ENCODE measurements at regions not wholly inside any gene's neighbourhood (a gene's known extent, or its start where the extent isn't known, plus 50 kb on each side); places are given as distances from the start of the nearest gene placed in this dataset.

DNA sequence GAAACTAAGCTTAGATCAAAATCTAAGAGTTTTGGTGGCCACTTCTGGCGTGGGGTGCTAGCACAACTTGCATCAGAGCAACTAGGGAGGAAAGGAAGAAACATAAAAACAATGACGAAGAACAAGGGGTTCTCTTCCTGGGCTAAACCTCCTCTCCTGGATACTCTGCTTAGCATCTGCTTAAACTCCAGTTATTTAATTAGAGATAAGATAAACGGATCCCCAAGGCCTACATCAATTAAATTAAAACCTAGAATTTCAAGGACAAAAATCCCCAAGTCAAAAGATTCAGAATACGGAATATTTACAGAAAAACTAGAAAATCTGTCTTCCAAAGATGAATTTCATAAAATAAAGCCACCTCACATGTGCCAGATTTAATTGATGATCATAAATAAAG lies 281.9 kb downstream of the SHOX2 start:
- no peak overlapping the region for H3K9ac ChIP-seq
- TF ChIP-seq EZH2 (IDR thresholded peaks at IDR 0.05; ENCODE audit: insufficient read depth, poor library complexity, severe bottlenecking), result no peak
- no peak for TF ChIP-seq EZH2phosphoT487 (IDR thresholded peaks at IDR 0.05; ENCODE audit: insufficient read depth, low read depth)
- no peak for DNase-seq
- no peaks in the 10 kb centered on the region for H3K27me3 ChIP-seq (replicated peaks; ENCODE audit: insufficient read depth)
- no peaks in the 10 kb centered on the region for H3K9me3 ChIP-seq (ENCODE audit: low read depth)
- no peaks in the 10 kb centered on the region for H3K79me2 ChIP-seq (ENCODE audit: insufficient read depth)
- H3F3A ChIP-seq (ENCODE audit: insufficient read depth), result no peaks in the 10 kb centered on the region
- H3K27ac ChIP-seq, result no peak overlapping the region
- WGBS, 2 experiments (ENCODE audit: low coverage in 1 of 2, low lambda C conversion rate in 2 of 2, missing lambda C conversion rate in 2 of 2), result 72 to 78% methylated on average over 4 of the region's 4 CpGs
- in situ Hi-C loops (cut with MboI), result no loop called here
- no peaks in the 10 kb centered on the region for H3K36me3 ChIP-seq (ENCODE audit: low read depth)
- no peaks in the 10 kb centered on the region for H3K4me1 ChIP-seq (ENCODE audit: insufficient read depth)
- H2AFZ ChIP-seq, result no peak overlapping the region
- no peak overlapping the region for H3K4me2 ChIP-seq (ENCODE audit: unreplicated experiment)
- H3K4me3 ChIP-seq, result no peak overlapping the region
- H4K20me1 ChIP-seq (ENCODE audit: insufficient read depth), result no peaks in the 10 kb centered on the region
- no peaks in the 10 kb centered on the region for H3K9me2 ChIP-seq (ENCODE audit: insufficient read depth)

DNA sequence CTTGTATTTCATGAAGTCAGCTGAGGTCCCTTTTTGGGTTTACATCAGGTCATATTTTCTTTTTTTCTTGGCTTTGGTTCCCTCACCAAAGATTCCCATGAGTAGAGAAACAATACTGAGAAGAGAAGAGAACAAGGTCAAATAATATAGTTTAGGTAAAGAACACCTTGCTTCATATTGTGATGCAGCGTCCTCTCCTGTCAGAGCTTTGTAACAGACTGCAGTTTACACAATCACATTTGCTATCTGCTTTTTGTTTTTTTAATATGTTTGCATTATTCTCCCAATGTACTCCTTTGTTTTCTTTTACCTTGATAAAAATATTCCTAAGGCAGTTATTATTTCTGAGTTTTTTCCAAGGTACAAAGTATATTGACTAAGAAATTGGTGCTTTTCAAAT lies 283.2 kb downstream of the SHOX2 start:
- no peaks in the 10 kb centered on the region for H3K36me3 ChIP-seq (ENCODE audit: low read depth)
- H3K79me2 ChIP-seq (ENCODE audit: insufficient read depth), result no peaks in the 10 kb centered on the region
- no peaks in the 10 kb centered on the region for H3K9me2 ChIP-seq (ENCODE audit: insufficient read depth)
- no peak for DNase-seq
- TF ChIP-seq EZH2 (IDR thresholded peaks at IDR 0.05; ENCODE audit: insufficient read depth, poor library complexity, severe bottlenecking), result no peak
- TF ChIP-seq EZH2phosphoT487 (IDR thresholded peaks at IDR 0.05; ENCODE audit: insufficient read depth, low read depth), result no peak
- no peak overlapping the region for H2AFZ ChIP-seq
- H3K27me3 ChIP-seq (replicated peaks; ENCODE audit: insufficient read depth), result no peaks in the 10 kb centered on the region
- H3K27ac ChIP-seq, result no peak overlapping the region
- 89 to 100% methylated on average over 1 of the region's 1 CpG for WGBS, 2 experiments (ENCODE audit: low coverage in 1 of 2, low lambda C conversion rate in 2 of 2, missing lambda C conversion rate in 2 of 2)
- no peaks in the 10 kb centered on the region for H3K9me3 ChIP-seq (ENCODE audit: low read depth)
- H3K4me2 ChIP-seq (ENCODE audit: unreplicated experiment), result no peak overlapping the region
- in situ Hi-C loops (cut with MboI), result no loop called here
- no peaks in the 10 kb centered on the region for H3K4me1 ChIP-seq (ENCODE audit: insufficient read depth)
- H3K9ac ChIP-seq, result no peak overlapping the region
- H4K20me1 ChIP-seq (ENCODE audit: insufficient read depth), result no peaks in the 10 kb centered on the region
- H3F3A ChIP-seq (ENCODE audit: insufficient read depth), result no peaks in the 10 kb centered on the region
- H3K4me3 ChIP-seq, result no peak overlapping the region

DNA sequence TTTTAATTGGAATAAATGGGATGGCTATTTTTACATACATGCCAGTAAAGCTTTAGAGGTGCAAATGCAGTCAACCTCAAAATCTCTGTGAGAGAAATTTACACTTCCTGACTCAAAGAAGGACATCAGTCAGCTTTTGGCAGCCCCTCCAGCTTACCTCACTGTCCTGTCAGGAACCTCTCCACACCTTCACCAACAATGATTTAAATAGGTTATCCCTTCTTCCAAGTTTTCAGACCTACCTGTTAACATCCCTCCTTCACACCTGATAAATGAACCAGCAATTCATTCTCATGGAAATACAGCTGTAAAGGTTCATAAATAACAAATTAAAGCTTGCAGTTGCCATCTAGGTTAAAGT lies 286.1 kb downstream of the SHOX2 start:
- H3K79me2 ChIP-seq (ENCODE audit: insufficient read depth), result no peaks in the 10 kb centered on the region
- no peak overlapping the region for H3K4me2 ChIP-seq (ENCODE audit: unreplicated experiment)
- no peaks in the 10 kb centered on the region for H3K36me3 ChIP-seq (ENCODE audit: low read depth)
- no peaks in the 10 kb centered on the region for H3F3A ChIP-seq (ENCODE audit: insufficient read depth)
- H3K27me3 ChIP-seq (replicated peaks; ENCODE audit: insufficient read depth), result no peaks in the 10 kb centered on the region
- H4K20me1 ChIP-seq (ENCODE audit: insufficient read depth), result no peaks in the 10 kb centered on the region
- H3K4me3 ChIP-seq, result no peak overlapping the region
- no peak overlapping the region for H3K27ac ChIP-seq
- no peak for TF ChIP-seq EZH2phosphoT487 (IDR thresholded peaks at IDR 0.05; ENCODE audit: insufficient read depth, low read depth)
- no peak for TF ChIP-seq EZH2 (IDR thresholded peaks at IDR 0.05; ENCODE audit: insufficient read depth, poor library complexity, severe bottlenecking)
- H3K9me2 ChIP-seq (ENCODE audit: insufficient read depth), result no peaks in the 10 kb centered on the region
- no peaks in the 10 kb centered on the region for H3K4me1 ChIP-seq (ENCODE audit: insufficient read depth)
- DNase-seq, result no peak
- H3K9ac ChIP-seq, result no peak overlapping the region
- no peaks in the 10 kb centered on the region for H3K9me3 ChIP-seq (ENCODE audit: low read depth)
- in situ Hi-C loops (cut with MboI), result no loop called here
- no peak overlapping the region for H2AFZ ChIP-seq

DNA sequence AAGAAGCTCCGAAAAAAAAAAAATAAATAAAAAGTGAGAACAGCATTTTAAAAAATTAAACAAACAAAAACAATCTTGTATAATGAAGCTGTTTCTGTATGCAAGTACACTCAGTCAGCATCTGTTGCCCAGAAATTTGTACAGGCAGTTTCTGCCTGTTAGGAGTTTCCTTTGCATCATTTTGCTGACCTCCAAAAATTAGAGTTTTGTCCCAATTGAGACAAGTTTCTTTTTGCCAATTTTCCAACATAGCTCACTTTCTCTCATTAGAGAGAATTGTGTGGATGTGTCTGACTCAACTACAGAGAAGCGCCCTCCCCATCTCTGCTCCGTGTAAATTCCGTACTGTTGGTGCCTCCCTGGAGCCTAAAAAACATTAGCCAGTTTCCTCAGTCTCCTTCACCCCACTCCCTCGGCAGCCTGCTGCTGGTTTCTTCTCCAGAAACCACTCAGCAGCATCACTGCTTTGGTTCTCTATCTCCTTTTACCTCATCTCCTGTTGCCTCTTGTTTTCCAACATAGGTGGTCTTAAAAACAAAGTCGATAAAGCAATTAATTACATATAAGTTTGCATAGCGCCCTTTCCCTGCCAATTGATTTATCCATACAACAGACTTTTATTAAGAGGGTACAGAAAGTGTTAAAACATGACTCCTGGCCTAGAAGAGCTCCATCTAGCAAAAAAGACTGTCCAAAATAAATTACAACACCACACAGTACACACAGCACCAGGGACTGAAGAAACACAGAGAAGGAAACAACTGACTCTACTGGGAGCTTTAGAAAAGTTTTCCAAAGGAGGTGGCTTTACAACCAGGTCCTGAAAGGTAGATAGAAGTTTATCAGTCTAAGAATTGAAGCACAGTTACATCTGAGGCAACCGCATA lies 286.7 kb downstream of the SHOX2 start:
- in situ Hi-C loops (cut with MboI), result no loop called here
- H3K9ac ChIP-seq, result no peak overlapping the region
- H3K27ac ChIP-seq, result no peak overlapping the region
- peak; percentile 8 for DNase-seq
- no peaks in the 10 kb centered on the region for H3K79me2 ChIP-seq (ENCODE audit: insufficient read depth)
- H3F3A ChIP-seq (ENCODE audit: insufficient read depth), result no peaks in the 10 kb centered on the region
- no peaks in the 10 kb centered on the region for H3K36me3 ChIP-seq (ENCODE audit: low read depth)
- no peaks in the 10 kb centered on the region for H3K4me1 ChIP-seq (ENCODE audit: insufficient read depth)
- TF ChIP-seq EZH2 (IDR thresholded peaks at IDR 0.05; ENCODE audit: insufficient read depth, poor library complexity, severe bottlenecking), result no peak
- no peak for TF ChIP-seq EZH2phosphoT487 (IDR thresholded peaks at IDR 0.05; ENCODE audit: insufficient read depth, low read depth)
- H3K27me3 ChIP-seq (replicated peaks; ENCODE audit: insufficient read depth), result no peaks in the 10 kb centered on the region
- WGBS, 2 experiments (ENCODE audit: low coverage in 1 of 2, low lambda C conversion rate in 2 of 2, missing lambda C conversion rate in 2 of 2), result 37 to 38% methylated on average over 8 of the region's 8 CpGs
- H4K20me1 ChIP-seq (ENCODE audit: insufficient read depth), result no peaks in the 10 kb centered on the region
- H3K9me2 ChIP-seq (ENCODE audit: insufficient read depth), result no peaks in the 10 kb centered on the region
- no peaks in the 10 kb centered on the region for H3K9me3 ChIP-seq (ENCODE audit: low read depth)
- peak overlapping the region; percentile 43; the same call in 1 of the 2 replicates for H2AFZ ChIP-seq
- H3K4me3 ChIP-seq, result no peak overlapping the region
- H3K4me2 ChIP-seq (ENCODE audit: unreplicated experiment), result no peak overlapping the region
